MM.1S (cell line): ENCODE measurements at regions not wholly inside any gene's neighbourhood (a gene's known extent, or its start where the extent isn't known, plus 50 kb on each side); places are given as distances from the start of the nearest gene placed in this dataset.

Experiments
- CTCF ChIP-seq: fragments of 300-600 bp; sonication (generic); IDR thresholded peaks from 2 replicates; pipeline ENCODE4 v1.5.1; 2016; ENCODE audit warnings: antibody characterized with exemption, low read length, mixed read lengths
- EZH2phosphoT487 ChIP-seq: fragments of 300-600 bp; sonication (generic); IDR thresholded peaks from 2 replicates; pipeline ENCODE4 v1.6.1; 2018; ENCODE audit warnings: antibody characterized with exemption, low read length

GRCh38 chr2:219733106-219733505 is 105.7 kb downstream of the SLC4A3 start:
- TF ChIP-seq EZH2phosphoT487, result no peak
- no peak for TF ChIP-seq CTCF
